ENCODE measurements at regions not wholly inside any gene's neighbourhood (a gene's known extent, or its start where the extent isn't known, plus 50 kb on each side); places are given as distances from the start of the nearest gene placed in this dataset.

DNA sequence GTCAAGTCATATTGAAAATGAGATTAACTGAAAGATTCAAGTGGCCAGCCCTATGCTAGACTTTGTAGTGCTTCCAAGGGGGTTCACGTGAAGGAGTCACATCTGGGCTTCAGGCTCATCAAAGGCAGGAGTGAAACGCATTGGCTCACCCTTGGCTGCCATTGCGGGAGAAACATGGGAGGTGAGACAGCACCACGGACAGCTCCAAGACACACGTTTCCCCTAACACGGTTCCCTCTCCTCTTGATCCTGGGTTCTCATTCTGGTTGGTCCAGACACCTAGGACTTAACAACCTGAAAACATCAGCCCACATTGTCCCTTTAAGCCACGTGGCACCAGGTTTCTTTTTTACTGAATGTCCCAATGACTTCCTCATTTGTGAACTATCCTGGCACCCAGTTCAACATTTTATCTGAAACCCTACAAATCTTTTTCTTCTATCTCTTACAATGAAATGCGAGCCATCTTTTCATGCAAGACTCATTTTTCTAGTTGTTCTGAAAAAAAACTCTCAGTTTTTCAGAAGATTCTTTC is 279.0 kb upstream of the VCX3A start:
- TF ChIP-seq REST (IDR thresholded peaks at IDR 0.05; ENCODE audit: low read depth) (peak; percentile 65), CEBPB (IDR thresholded peaks at IDR 0.05) (no peak)

GRCh38 chrX:6812087-6812486 is 277.2 kb upstream of the VCX3A start:
- TF ChIP-seq CEBPB (IDR thresholded peaks at IDR 0.05), result no peak
- TF ChIP-seq REST (IDR thresholded peaks at IDR 0.05; ENCODE audit: low read depth), result no peak
- TF ChIP-seq FOXM1 (IDR thresholded peaks at IDR 0.05; ENCODE audit: borderline replicate concordance, low read depth), result no peak
- no peak for TF ChIP-seq USF1 (IDR thresholded peaks at IDR 0.05)
- TF ChIP-seq YY1 (IDR thresholded peaks at IDR 0.05; ENCODE audit: low read depth), result no peak
- TF ChIP-seq TCF12 (IDR thresholded peaks at IDR 0.05; ENCODE audit: low read depth), result no peak
- no peak for TF ChIP-seq TAF1 (IDR thresholded peaks at IDR 0.05; ENCODE audit: low read depth)
- no peak for TF ChIP-seq RAD21 (IDR thresholded peaks at IDR 0.05; ENCODE audit: low read depth)
- no peak for TF ChIP-seq NFIC (IDR thresholded peaks at IDR 0.05)
- TF ChIP-seq, protein P1, sequence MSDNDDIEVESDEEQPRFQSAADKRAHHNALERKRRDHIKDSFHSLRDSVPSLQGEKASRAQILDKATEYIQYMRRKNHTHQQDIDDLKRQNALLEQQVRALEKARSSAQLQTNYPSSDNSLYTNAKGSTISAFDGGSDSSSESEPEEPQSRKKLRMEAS (IDR thresholded peaks at IDR 0.05), result no peak
- TF ChIP-seq TEAD4 (IDR thresholded peaks at IDR 0.05), result no peak
- no peak for TF ChIP-seq CREB1 (IDR thresholded peaks at IDR 0.05; ENCODE audit: low read depth)
- no peak for TF ChIP-seq EGR1 (IDR thresholded peaks at IDR 0.05)
- no peak for TF ChIP-seq ZBTB7A (IDR thresholded peaks at IDR 0.05; ENCODE audit: low read depth)
- no peak for TF ChIP-seq EP300 (IDR thresholded peaks at IDR 0.05; ENCODE audit: borderline replicate concordance)

- TF ChIP-seq NFIC (IDR thresholded peaks at IDR 0.05) (no peak), REST (IDR thresholded peaks at IDR 0.05; ENCODE audit: low read depth) (no peak), TEAD4 (IDR thresholded peaks at IDR 0.05) (no peak), CEBPB (IDR thresholded peaks at IDR 0.05) (no peak), ZBTB7A (IDR thresholded peaks at IDR 0.05; ENCODE audit: low read depth) (no peak), FOXM1 (IDR thresholded peaks at IDR 0.05; ENCODE audit: borderline replicate concordance, low read depth) (no peak), RAD21 (IDR thresholded peaks at IDR 0.05; ENCODE audit: low read depth) (no peak), EP300 (IDR thresholded peaks at IDR 0.05; ENCODE audit: borderline replicate concordance) (no peak), CREB1 (IDR thresholded peaks at IDR 0.05; ENCODE audit: low read depth) (no peak)
- TF ChIP-seq, protein P1 (IDR thresholded peaks at IDR 0.05), result no peak
These were observed 275.9 kb upstream of the VCX3A start for GRCh38 chrX:6810776-6811175.

GRCh38 chrX:6803607-6804006 is 268.7 kb upstream of the VCX3A start:
- TF ChIP-seq RAD21 (IDR thresholded peaks at IDR 0.05; ENCODE audit: low read depth), result no peak

- TF ChIP-seq RAD21 (IDR thresholded peaks at IDR 0.05; ENCODE audit: low read depth) (no peak), ZBTB7A (IDR thresholded peaks at IDR 0.05; ENCODE audit: low read depth) (no peak), REST (IDR thresholded peaks at IDR 0.05; ENCODE audit: low read depth) (no peak), EP300 (IDR thresholded peaks at IDR 0.05; ENCODE audit: borderline replicate concordance) (no peak), YY1 (IDR thresholded peaks at IDR 0.05; ENCODE audit: low read depth) (no peak), EGR1 (IDR thresholded peaks at IDR 0.05) (no peak), USF1 (IDR thresholded peaks at IDR 0.05) (no peak), CEBPB (IDR thresholded peaks at IDR 0.05) (no peak), TCF12 (IDR thresholded peaks at IDR 0.05; ENCODE audit: low read depth) (no peak), TEAD4 (IDR thresholded peaks at IDR 0.05) (no peak), CREB1 (IDR thresholded peaks at IDR 0.05; ENCODE audit: low read depth) (no peak)
- TF ChIP-seq, protein P1 (IDR thresholded peaks at IDR 0.05), result no peak
These were observed 258.1 kb upstream of the VCX3A start for GRCh38 chrX:6793000-6793399.
